Effector CD4-positive, alpha-beta T cell (primary cell): ENCODE measurements at regions not wholly inside any gene's neighbourhood (a gene's known extent, or its start where the extent isn't known, plus 50 kb on each side); places are given as distances from the start of the nearest gene placed in this dataset.

Experiments
- DNase-seq: peaks from one replicate; pipeline ENCODE4 v3.0.0-alpha.2; 2020

GRCh38 chr6:14255916-14256315 lies 138.3 kb downstream of the CD83 start:
- no peak for DNase-seq

DNA sequence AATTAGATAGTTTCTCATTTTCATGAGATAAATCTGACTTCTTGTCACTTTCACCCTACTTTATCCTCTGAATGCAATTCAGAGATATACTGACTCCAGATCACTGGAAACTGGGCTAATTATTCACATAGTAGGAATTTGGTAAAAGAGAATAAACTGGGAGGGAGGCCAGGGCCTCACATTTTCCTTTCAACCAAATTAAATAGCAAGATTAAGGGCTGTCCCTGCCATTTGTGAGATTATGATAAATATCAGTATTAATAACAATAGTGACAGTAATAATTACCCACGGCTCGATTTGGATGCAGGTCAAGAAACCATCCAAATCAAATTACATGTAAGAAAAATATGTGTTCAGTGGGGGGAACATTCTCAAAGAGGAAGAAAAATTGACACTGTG lies 140.5 kb downstream of the CD83 start:
- no peak for DNase-seq

DNA sequence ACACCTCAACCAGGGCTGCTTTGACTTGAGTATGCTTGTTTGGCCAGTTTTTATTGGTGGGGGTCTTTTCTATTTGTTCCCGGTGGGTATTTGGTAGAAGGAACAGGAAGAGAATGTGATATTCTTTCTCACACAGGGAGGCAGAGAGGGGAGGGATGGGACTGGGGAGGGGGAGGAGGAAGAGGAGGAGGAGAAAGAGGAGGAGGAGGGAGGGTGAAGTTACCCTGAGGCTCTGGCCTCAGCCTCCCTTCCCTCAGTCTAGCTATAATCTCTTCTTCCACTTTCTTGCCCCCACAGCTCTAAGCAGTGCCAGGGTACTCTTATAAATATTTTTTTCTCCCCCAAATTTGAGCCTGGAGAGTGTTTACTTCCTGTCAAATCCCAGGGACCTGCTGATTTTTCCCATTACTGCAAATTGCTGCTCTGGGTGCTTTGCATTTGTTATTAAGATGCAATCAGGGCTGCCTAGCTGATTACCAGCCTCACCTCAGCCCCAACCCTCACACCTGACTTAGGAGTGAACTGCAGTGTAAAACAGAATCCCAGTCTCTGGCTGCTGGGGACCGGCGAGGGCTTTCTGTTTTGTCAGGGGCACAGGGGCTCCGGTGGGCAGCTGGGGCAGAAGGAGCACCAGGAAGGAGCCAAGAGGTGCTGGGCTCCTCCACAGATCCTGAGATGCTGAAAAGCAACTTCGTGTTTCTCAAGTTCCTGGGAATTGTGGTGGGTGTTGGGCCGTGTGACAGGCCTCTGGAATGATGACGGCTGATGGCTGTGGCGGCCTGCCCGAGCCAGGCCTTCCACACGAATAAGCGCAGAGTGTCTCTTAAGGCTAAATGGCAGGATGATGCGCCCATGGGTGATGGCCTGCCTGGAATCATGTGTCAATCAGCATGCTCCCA lies 141.4 kb downstream of the CD83 start:
- no peak for DNase-seq

- no peak for DNase-seq
These were observed 142.1 kb downstream of the CD83 start for GRCh38 chr6:14259594-14260152.

GRCh38 chr6:14260839-14261238 lies 143.3 kb downstream of the CD83 start:
- DNase-seq, result no peak

GRCh38 chr6:14263881-14264424 lies 146.4 kb downstream of the CD83 start:
- no peak for DNase-seq

GRCh38 chr6:14265049-14266021 lies 147.8 kb downstream of the CD83 start:
- DNase-seq, result no peak

DNA sequence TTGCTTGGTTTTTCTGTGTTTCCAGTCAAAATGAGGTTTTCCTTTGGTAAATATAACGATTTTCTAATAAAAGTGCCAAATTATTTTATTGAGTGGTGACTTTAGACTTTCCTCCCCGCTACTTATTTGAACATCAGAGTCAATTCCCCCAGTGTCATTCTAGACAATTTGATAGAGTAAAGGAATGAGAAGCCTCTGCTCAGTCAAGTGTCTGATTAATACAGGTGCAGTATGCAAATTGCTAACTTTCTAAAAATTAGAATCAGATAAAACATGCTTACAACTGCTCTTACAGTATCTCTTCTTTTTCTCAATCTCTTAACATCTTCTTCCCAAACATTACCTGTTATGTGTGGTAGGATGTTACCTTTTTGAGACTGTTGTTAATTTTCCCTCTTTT lies 148.7 kb downstream of the CD83 start:
- DNase-seq, result no peak

DNA sequence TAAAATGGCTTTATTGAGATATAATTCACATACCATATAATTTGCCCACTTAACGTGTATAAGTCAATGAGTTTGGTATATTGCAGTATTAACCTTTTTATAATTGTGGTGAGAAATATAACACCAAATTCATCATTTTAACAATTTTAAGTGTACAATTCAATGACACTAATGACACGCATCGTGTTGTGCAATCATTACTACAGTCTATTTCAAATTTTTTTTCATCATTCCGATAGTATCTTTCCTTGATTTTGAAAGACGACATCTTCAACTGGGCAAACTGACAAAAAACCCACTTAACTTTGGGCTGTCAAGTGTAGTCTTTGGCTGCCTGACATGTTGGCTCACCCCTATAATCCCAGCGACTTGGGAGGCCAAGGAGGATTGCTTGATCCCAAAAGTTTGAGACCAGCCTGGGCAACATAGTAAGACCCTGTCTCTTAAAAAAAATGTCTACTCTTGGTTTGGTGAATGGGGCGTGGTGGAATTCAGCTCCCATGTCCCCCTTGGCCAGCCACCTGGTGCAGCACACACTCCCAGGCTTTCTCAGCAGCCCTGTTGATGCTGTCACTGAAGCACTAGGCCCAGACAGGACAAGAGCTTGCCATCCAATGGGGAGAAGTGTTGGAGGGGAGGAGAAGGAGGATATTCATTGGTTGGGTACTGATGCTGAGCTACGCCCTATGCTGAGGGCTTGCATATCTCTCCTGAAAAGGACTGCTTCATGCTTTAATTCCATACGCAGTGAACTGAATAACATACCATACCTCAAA lies 150.5 kb downstream of the CD83 start:
- no peak for DNase-seq

GRCh38 chr6:14269436-14269835 lies 151.9 kb downstream of the CD83 start:
- DNase-seq, result no peak

- no peak for DNase-seq
These were observed 152.7 kb downstream of the CD83 start for GRCh38 chr6:14270142-14270893.

DNA sequence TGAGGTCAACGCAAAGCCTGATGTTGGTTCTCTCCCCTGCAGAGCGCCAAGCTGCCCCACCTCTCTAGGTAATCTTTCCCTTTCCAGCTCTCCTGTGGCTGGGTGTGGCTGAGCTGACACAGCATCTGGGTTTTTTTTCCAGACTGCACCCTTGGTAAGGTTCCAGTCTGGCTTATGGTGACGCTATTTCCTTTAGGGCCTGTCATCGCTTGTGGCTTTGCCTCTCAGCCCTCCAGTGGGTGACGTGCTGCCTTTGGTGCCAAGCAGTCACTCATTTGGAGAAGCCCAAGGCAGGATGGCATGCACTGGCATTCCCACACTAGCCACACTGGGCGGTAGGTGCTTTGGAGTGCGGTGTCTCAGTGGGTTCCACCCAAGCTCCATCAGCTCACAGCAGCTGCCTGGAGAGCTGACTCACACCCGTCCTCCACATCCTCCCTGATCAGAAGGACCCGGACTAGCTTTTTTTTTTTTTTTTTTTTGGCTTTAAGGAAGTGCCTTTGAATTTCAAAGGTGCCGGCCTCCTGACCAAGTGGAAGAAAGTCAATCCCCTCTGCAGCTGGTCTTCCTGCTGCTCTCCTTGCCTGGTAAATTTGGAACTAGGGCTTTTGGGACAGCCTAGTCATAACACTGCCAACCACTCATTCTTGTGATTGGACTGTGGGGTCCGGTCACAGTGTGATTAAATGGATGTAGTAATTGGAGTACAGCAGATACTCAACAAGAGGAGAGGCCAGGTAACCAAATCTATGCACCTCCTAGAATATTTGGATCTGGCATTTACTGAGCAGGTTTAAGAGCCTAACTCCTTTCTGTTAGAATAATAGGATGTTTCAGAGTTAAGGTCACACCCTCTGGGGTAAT lies 153.6 kb downstream of the CD83 start:
- DNase-seq, result no peak

- no peak for DNase-seq
These were observed 154.5 kb downstream of the CD83 start for GRCh38 chr6:14271789-14272736.

DNA sequence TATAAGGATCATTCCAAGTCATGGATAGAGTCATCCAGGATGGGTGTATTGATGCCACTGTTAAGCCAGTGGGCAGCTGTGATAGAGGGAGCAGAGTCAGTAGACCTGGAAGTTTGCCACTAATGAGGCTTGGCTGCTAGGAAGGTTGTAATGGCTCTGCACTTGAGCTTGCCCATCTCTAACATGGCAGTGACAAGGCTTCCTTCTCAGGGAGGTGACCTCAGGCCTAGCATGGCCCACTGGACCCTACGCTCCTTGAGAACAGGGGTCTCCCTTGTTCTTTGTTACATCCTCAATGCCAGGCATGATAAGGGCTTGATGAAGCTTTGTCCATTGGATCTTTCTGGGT lies 155.1 kb downstream of the CD83 start:
- no peak for DNase-seq

- no peak for DNase-seq
These were observed 155.6 kb downstream of the CD83 start for GRCh38 chr6:14273191-14273590.

DNA sequence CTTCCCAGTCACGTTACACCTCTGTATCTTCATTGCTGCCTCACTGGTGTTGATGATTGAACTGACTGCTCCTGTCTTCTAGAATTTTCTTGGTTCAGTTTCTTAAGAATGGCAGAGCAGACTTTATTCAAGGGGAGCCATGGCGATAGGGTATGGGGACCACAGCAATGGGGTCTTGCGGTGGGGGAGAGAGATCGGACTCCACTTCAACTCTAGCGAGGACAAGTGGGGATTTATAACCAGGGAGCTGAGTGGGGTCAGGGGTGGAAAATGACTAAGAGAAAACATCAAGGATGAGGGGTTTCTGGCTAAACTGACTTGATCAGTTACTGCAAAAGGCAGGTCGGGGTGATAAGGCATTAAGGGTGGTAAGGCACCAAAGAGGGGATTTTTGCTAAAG lies 156.4 kb downstream of the CD83 start:
- DNase-seq, result no peak

GRCh38 chr6:14274546-14275492 lies 157.2 kb downstream of the CD83 start:
- no peak for DNase-seq

- no peak for DNase-seq
These were observed 157.9 kb downstream of the CD83 start for GRCh38 chr6:14275493-14275851.
